K562 (cell line): ENCODE measurements at regions not wholly inside any gene's neighbourhood (a gene's known extent, or its start where the extent isn't known, plus 50 kb on each side); places are given as distances from the start of the nearest gene placed in this dataset.

Experiments used
- CTCF ChIP-seq, 3 experiments: IDR thresholded peaks in 2 of 3; conservative IDR thresholded peaks in 1 of 3; 2 replicates each; pipeline ENCODE4 v1.5.1; 2011 to 2012; ENCODE audit warnings: low read length in 3 of 3, mild to moderate bottlenecking in 3 of 3, control low read depth in 2 of 3, improper control_type of control experiment in 1 of 3, inconsistent platforms in 1 of 3, low read depth in 1 of 3, mixed read lengths in 1 of 3, moderate library complexity in 1 of 3; ENCODE audit not compliant: insufficient read depth in 2 of 3
- CUX1 ChIP-seq: fragments of 200-800 bp; sonication (Bioruptor generic); IDR thresholded peaks from 2 replicates; pipeline ENCODE4 v1.6.1; 2016; ENCODE audit warnings: missing genetic modification characterization, missing compliant biosample characterization
- EZH2 ChIP-seq: IDR thresholded peaks from 2 replicates; pipeline ENCODE4 v1.6.1; 2012; ENCODE audit warnings: low read depth, mild to moderate bottlenecking, inconsistent platforms, low read length, borderline replicate concordance
- HDAC1 ChIP-seq, 2 experiments: fragments of 450-650 bp; IDR thresholded peaks; 2 replicates each; pipeline ENCODE4 v1.6.1; 2016 to 2017; ENCODE audit warnings: inconsistent platforms in 1 of 2, mild to moderate bottlenecking in 1 of 2, moderate library complexity in 1 of 2
- HDAC6 ChIP-seq: IDR thresholded peaks from 2 replicates; pipeline ENCODE4 v1.6.1; 2012; ENCODE audit warnings: low read depth, mild to moderate bottlenecking, control low read depth, inconsistent platforms, low read length, moderate library complexity
- NKRF ChIP-seq: fragments of 450-650 bp; IDR thresholded peaks from 2 replicates; pipeline ENCODE4 v1.6.1; 2016; ENCODE audit warnings: borderline replicate concordance
- REST ChIP-seq, 2 experiments: fragments of 450-650 bp; formaldehyde crosslinking in 1 of 2; IDR thresholded peaks; 2 replicates each; pipeline versions ENCODE4 v1.4.0 to v1.6.1; 2014 to 2020; ENCODE audit warnings: mild to moderate bottlenecking in 2 of 2, borderline replicate concordance in 1 of 2, low read depth in 1 of 2
- SMAD1 ChIP-seq: fragments of 150-350 bp; IDR thresholded peaks from 2 replicates; pipeline ENCODE4 v1.6.1; 2014; ENCODE audit warnings: low read length, low read depth; ENCODE audit not compliant: partially characterized antibody
- SMC3 ChIP-seq: conservative IDR thresholded peaks from 2 replicates; pipeline ENCODE4 v1.6.1; 2011; ENCODE audit warnings: low read depth, low read length, improper control_type of control experiment; ENCODE audit not compliant: insufficient read depth
- ZFP36 ChIP-seq: fragments of 150-350 bp; IDR thresholded peaks from 2 replicates; pipeline ENCODE4 v1.6.1; 2018; ENCODE audit warnings: low read length, low read depth; ENCODE audit not compliant: partially characterized antibody
- ZKSCAN1 ChIP-seq: fragments of 150-350 bp; IDR thresholded peaks from 2 replicates; pipeline ENCODE4 v1.6.1; 2016; ENCODE audit warnings: low read depth, low read length

GRCh38 chr17:72400863-72401262 lies 280.0 kb downstream of the SOX9 start:
- TF ChIP-seq CTCF (IDR thresholded peaks at IDR 0.05 in 2 of 3, conservative IDR thresholded peaks at IDR 0.05 in 1 of 3; ENCODE audit: insufficient read depth in 2 of 3, low read depth in 1 of 3, low read length in 3 of 3), result no peak
- TF ChIP-seq SMC3, result no peak
- no peak for TF ChIP-seq EZH2
- TF ChIP-seq NKRF, result no peak
- TF ChIP-seq REST (IDR thresholded peaks at IDR 0.05; ENCODE audit: borderline replicate concordance), result no peak
- no peak for TF ChIP-seq REST (CRISPR knock-in tag; IDR thresholded peaks at IDR 0.05; ENCODE audit: low read depth)
- TF ChIP-seq HDAC6, result no peak
- no peak for TF ChIP-seq ZKSCAN1
- no peak for TF ChIP-seq CUX1 (CRISPR knock-in tag)
- TF ChIP-seq ZFP36, result no peak
- no peak for TF ChIP-seq SMAD1
- no peak for TF ChIP-seq HDAC1 (IDR thresholded peaks at IDR 0.05)
